Endothelial cell of hepatic sinusoid (primary cell): ENCODE measurements at regions not wholly inside any gene's neighbourhood (a gene's known extent, or its start where the extent isn't known, plus 50 kb on each side); places are given as distances from the start of the nearest gene placed in this dataset.
"Not testable (repeated sequence)": the region's sequence is repeated elsewhere in the genome, so short reads cannot be mapped to it uniquely, and the experiment has no call there.

ENCODE experiments used
- in situ Hi-C: cut with HindIII; loops from 2 replicates; pipeline ENCODE4 v1.10.0; 2017; ENCODE audit warnings: low sequenced_read_pairs

GRCh38 chr1:222081859-222082258 is 340.0 kb upstream of the DUSP10 start:
- in situ Hi-C loops: no loop called here

- in situ Hi-C loops: no loop called here
Measured at GRCh38 chr1:222079566-222079965, 337.7 kb upstream of the DUSP10 start.

- in situ Hi-C loops: no loop called here
Measured at GRCh38 chr1:222077206-222077605, 335.3 kb upstream of the DUSP10 start.

GRCh38 chr1:222074317-222074716 is 332.4 kb upstream of the DUSP10 start:
- in situ Hi-C loops: no loop called here

GRCh38 chr1:222073307-222073995 is 331.6 kb upstream of the DUSP10 start:
- in situ Hi-C loops: no loop called here

GRCh38 chr1:222071387-222071786 is 329.5 kb upstream of the DUSP10 start:
- in situ Hi-C loops: no loop called here

GRCh38 chr1:222068937-222069336 is 327.0 kb upstream of the DUSP10 start:
- in situ Hi-C loops: no loop called here

GRCh38 chr1:222068101-222068500 is 326.2 kb upstream of the DUSP10 start:
- in situ Hi-C loops: no loop called here

GRCh38 chr1:222066539-222066938 is 324.6 kb upstream of the DUSP10 start:
- in situ Hi-C loops: no loop called here

- in situ Hi-C loops: no loop called here
Measured at GRCh38 chr1:222065234-222065633, 323.3 kb upstream of the DUSP10 start.

- in situ Hi-C loops: loop anchor here (5.0 kb wide), 1 partner anchor 52 kb away; no protein-coding TSS in a partner anchor
Measured at GRCh38 chr1:222064388-222065211, 322.7 kb upstream of the DUSP10 start.

- in situ Hi-C loops: loop anchor here (5.0 kb wide), 1 partner anchor 50 kb away; no protein-coding TSS in a partner anchor
Measured at GRCh38 chr1:222062640-222063039, 320.8 kb upstream of the DUSP10 start.

GRCh38 chr1:222061711-222062359 is 319.9 kb upstream of the DUSP10 start:
- in situ Hi-C loops: loop anchor here (5.0 kb wide), 1 partner anchor 50 kb away; no protein-coding TSS in a partner anchor

GRCh38 chr1:222060210-222060916 is 318.5 kb upstream of the DUSP10 start:
- in situ Hi-C loops: loop anchor here (5.0 kb wide), 1 partner anchor 48 kb away; no protein-coding TSS in a partner anchor

GRCh38 chr1:222058249-222058648 is 316.4 kb upstream of the DUSP10 start:
- in situ Hi-C loops: no loop called here

- in situ Hi-C loops: no loop called here
Measured at GRCh38 chr1:222057162-222057561, 315.3 kb upstream of the DUSP10 start.

GRCh38 chr1:222054416-222054815 is 312.5 kb upstream of the DUSP10 start:
- in situ Hi-C loops: no loop called here

GRCh38 chr1:222053790-222054294 is 312.0 kb upstream of the DUSP10 start:
- in situ Hi-C loops: no loop called here

GRCh38 chr1:222051311-222051710 is 309.4 kb upstream of the DUSP10 start:
- in situ Hi-C loops: not testable (repeated sequence)

- in situ Hi-C loops: not testable (repeated sequence)
Measured at GRCh38 chr1:222049661-222050060, 307.8 kb upstream of the DUSP10 start.

- in situ Hi-C loops: no loop called here
Measured at GRCh38 chr1:222049176-222049575, 307.3 kb upstream of the DUSP10 start.
